GM23248 (cell line): ENCODE measurements at regions not wholly inside any gene's neighbourhood (a gene's known extent, or its start where the extent isn't known, plus 50 kb on each side); places are given as distances from the start of the nearest gene placed in this dataset.

Experiments used
- DNase-seq: peaks from one replicate; pipeline ENCODE4 v3.0.0-alpha.2; 2015
- H2AFZ ChIP-seq: fragments of 200-600 bp; sonication (generic); 2 replicates; pipeline ENCODE4 v1.6.1; 2016; ENCODE audit warnings: antibody characterized with exemption
- H3F3A ChIP-seq: fragments of 200-600 bp; sonication (generic); 2 replicates; pipeline ENCODE4 v1.6.1; 2016; ENCODE audit warnings: mild to moderate bottlenecking, antibody characterized with exemption, mixed run types; ENCODE audit not compliant: insufficient read depth
- H3K27ac ChIP-seq: fragments of 200-600 bp; sonication (generic); 2 replicates; pipeline ENCODE4 v1.5.1; 2016; ENCODE audit warnings: mild to moderate bottlenecking
- H3K27me3 ChIP-seq: fragments of 200-600 bp; sonication (generic); replicated peaks from 2 replicates; pipeline ENCODE4 v1.6.1; 2016; ENCODE audit warnings: mild to moderate bottlenecking; ENCODE audit not compliant: insufficient read depth
- H3K36me3 ChIP-seq: fragments of 200-600 bp; sonication (generic); 2 replicates; pipeline ENCODE4 v1.6.1; 2016; ENCODE audit warnings: low read depth, mild to moderate bottlenecking
- H3K4me1 ChIP-seq: fragments of 200-600 bp; sonication (generic); 2 replicates; pipeline ENCODE4 v1.6.1; 2016; ENCODE audit warnings: mild to moderate bottlenecking; ENCODE audit not compliant: insufficient read depth
- H3K4me2 ChIP-seq: fragments of 200-600 bp; sonication (generic); one replicate; pipeline ENCODE4 v1.6.1; 2016; ENCODE audit warnings: mild to moderate bottlenecking; ENCODE audit not compliant: unreplicated experiment
- H3K4me3 ChIP-seq: fragments of 200-600 bp; sonication (generic); 2 replicates; pipeline ENCODE4 v1.5.1; 2016; ENCODE audit warnings: mild to moderate bottlenecking
- H3K79me2 ChIP-seq: fragments of 200-600 bp; sonication (generic); 2 replicates; pipeline ENCODE4 v1.6.1; 2016; ENCODE audit warnings: mild to moderate bottlenecking; ENCODE audit not compliant: insufficient read depth
- H3K9ac ChIP-seq: fragments of 200-600 bp; sonication (generic); 2 replicates; pipeline ENCODE4 v1.6.1; 2016; ENCODE audit warnings: mild to moderate bottlenecking
- H3K9me2 ChIP-seq: fragments of 200-600 bp; sonication (generic); 2 replicates; pipeline ENCODE4 v1.6.1; 2016; ENCODE audit warnings: mixed run types, mild to moderate bottlenecking, moderate library complexity; ENCODE audit not compliant: insufficient read depth
- H3K9me3 ChIP-seq: fragments of 200-600 bp; sonication (generic); one replicate; pipeline ENCODE4 v1.6.1; 2017; ENCODE audit warnings: low read depth
- H4K20me1 ChIP-seq: fragments of 200-600 bp; sonication (generic); 2 replicates; pipeline ENCODE4 v1.6.0; 2016; ENCODE audit not compliant: insufficient read depth
- EZH2 ChIP-seq: fragments of 200-600 bp; sonication (generic); IDR thresholded peaks from 2 replicates; pipeline ENCODE4 v1.6.1; 2018; ENCODE audit warnings: antibody characterized with exemption, mild to moderate bottlenecking; ENCODE audit not compliant: insufficient read depth, poor library complexity, severe bottlenecking
- EZH2phosphoT487 ChIP-seq: fragments of 200-600 bp; sonication (generic); IDR thresholded peaks from 2 replicates; pipeline ENCODE4 v1.6.1; 2018; ENCODE audit warnings: antibody characterized with exemption, moderate library complexity, mild to moderate bottlenecking, low read depth; ENCODE audit not compliant: insufficient read depth
- WGBS, 2 experiments: methylation state at CpG; one replicate each; pipeline ENCODE4 v1.1.6; 2015 to 2017; ENCODE audit warnings: low lambda C conversion rate in 2 of 2, low coverage in 1 of 2; ENCODE audit errors: missing lambda C conversion rate in 2 of 2; 5-methylcytosine and 5-hydroxymethylcytosine counted together
- in situ Hi-C: fragments of 300-500 bp; cut with MboI; formaldehyde crosslinking; loops from 2 replicates; pipeline ENCODE4 v1.15.0; 2020

DNA sequence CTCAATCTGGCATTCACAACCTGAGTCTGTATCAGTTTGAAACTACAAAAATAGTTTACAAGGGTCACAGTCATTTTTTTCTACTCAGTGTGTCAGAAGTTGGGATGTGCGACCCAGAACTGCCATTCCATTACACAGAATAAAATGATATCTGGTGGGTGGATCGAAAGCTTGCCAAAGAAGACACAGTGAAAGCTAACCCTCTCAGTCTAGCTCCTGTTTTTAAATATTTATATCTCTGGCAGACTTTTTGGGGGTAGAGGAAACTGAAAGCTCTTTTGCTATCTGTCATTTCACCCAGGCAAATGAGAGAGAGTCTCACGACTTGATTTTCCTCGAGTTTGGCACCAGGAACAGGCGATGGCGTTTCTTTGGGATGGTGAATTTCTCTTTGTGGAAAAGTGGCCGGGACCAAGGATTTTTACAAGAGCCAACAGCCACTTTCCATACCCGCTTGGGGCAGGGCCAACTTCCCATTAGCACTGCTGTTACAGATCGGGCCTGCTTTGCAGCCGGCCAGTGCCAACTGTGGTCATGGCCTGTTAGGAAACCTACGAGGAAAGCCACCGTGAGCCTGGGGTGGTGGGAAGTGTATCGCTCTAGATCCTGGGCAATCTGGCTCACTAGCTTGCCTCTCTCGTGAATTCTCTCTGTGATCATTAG is 185.5 kb upstream of the NFIA start:
- no peaks in the 10 kb centered on the region for H3K9me3 ChIP-seq

DNA sequence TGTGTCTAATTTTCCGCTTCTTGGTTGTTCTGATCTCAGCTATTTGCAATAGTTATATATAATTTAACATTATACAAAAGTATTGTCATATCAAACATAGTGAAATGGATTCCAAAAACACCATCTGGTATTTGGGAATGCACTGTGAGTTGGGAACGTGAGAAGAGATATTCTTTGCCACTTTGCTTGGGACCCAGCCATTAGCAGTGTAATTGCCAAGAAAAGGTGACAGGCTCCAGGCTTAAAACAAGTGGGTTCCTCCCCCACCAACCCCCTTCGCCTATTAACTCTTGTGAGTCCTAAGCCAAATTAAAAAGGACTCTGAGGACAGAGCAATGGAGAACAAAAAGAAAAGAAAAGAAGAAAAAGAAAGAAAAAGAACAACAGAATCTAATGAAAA is 186.7 kb upstream of the NFIA start:
- Histone ChIP-seq H3K4me2 (no peak overlapping the region), H3K4me3 (no peak overlapping the region), H3K9me3 (no peaks in the 10 kb centered on the region), H3K9me2 (no peaks in the 10 kb centered on the region), H4K20me1 (no peaks in the 10 kb centered on the region), H3K4me1 (no peaks in the 10 kb centered on the region), H3K9ac (no peak overlapping the region), H3K36me3 (no peaks in the 10 kb centered on the region), H3K79me2 (no peaks in the 10 kb centered on the region), H3K27me3 (no peaks in the 10 kb centered on the region), H3K27ac (no peak overlapping the region), H3F3A (no peaks in the 10 kb centered on the region), H2AFZ (no peak overlapping the region)
- in situ Hi-C loops, result no loop called here
- TF ChIP-seq EZH2 (no peak), EZH2phosphoT487 (no peak)
- no peak for DNase-seq
- WGBS, 2 experiments, result 40 to 47% methylated on average over 3 of the region's 3 CpGs

More for the DNA sequence above, 185.5 kb upstream of the NFIA start:
- no peaks in the 10 kb centered on the region for H3K79me2 ChIP-seq
- DNase-seq, result no peak
- no peaks in the 10 kb centered on the region for H3F3A ChIP-seq
- H4K20me1 ChIP-seq, result no peaks in the 10 kb centered on the region
- no peak overlapping the region for H3K27ac ChIP-seq
- no peak overlapping the region for H2AFZ ChIP-seq
- no peaks in the 10 kb centered on the region for H3K27me3 ChIP-seq
- H3K9ac ChIP-seq, result no peak overlapping the region
- H3K4me1 ChIP-seq, result no peaks in the 10 kb centered on the region
- in situ Hi-C loops, result no loop called here
- no peaks in the 10 kb centered on the region for H3K9me2 ChIP-seq
- WGBS, 2 experiments, result 77 to 81% methylated on average over 14 of the region's 14 CpGs
- TF ChIP-seq EZH2, result no peak
- TF ChIP-seq EZH2phosphoT487, result no peak
- H3K36me3 ChIP-seq, result no peaks in the 10 kb centered on the region
- H3K4me3 ChIP-seq, result no peak overlapping the region
- no peak overlapping the region for H3K4me2 ChIP-seq

DNA sequence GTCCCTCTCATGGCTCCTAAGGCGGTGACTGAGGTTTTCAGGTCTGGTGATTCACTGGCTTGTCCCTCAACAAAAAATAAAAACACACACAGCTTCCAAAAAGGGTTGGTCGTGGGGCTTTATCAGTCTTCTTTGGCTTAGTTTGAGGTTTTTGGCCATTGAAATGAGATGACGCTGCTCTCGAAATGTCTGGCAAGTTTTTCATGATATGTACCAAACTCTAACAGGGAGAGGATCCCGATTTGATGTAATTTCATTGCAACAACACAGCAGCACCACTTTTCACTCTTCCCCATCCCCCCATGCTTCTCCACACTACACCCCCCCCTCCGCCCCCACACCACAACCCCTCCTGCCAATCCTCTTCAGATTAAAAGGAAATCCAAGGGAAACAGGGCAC is 187.1 kb upstream of the NFIA start:
- DNase-seq, result peak; percentile 18
- no peaks in the 10 kb centered on the region for H3K79me2 ChIP-seq
- H3K4me3 ChIP-seq, result no peak overlapping the region
- TF ChIP-seq EZH2phosphoT487 (no peak), EZH2 (no peak)
- no peaks in the 10 kb centered on the region for H3F3A ChIP-seq
- no peaks in the 10 kb centered on the region for H3K9me2 ChIP-seq
- H4K20me1 ChIP-seq, result no peaks in the 10 kb centered on the region
- no peaks in the 10 kb centered on the region for H3K36me3 ChIP-seq
- no peak overlapping the region for H2AFZ ChIP-seq
- H3K9ac ChIP-seq, result no peak overlapping the region
- in situ Hi-C loops, result no loop called here
- H3K4me1 ChIP-seq, result no peaks in the 10 kb centered on the region
- H3K9me3 ChIP-seq, result no peaks in the 10 kb centered on the region
- H3K27me3 ChIP-seq, result no peaks in the 10 kb centered on the region
- H3K4me2 ChIP-seq, result no peak overlapping the region
- no peak overlapping the region for H3K27ac ChIP-seq
- WGBS, 2 experiments, result 33 to 46% methylated on average over 5 to 6 of the region's 6 CpGs

DNA sequence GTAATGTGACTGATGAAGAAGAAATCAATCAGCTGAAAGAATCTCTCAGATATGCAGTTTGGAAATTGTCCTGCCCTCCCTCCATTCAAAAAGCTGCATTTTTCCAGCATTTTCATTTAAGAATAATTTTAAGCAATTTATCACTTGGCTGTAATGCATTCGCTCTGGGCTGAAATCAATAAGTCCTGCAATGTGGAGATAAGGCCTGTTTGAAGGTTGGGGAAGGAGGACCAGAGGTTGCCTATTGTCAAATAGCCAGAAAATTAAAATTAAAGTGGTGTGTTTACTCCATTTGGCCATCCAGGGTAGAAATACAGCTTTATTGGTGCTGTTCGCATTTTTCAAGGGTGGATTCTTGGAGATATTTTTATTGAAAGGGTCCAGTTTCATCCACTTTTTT is 187.6 kb upstream of the NFIA start:
- H3K9me3 ChIP-seq, result no peaks in the 10 kb centered on the region
- WGBS, 2 experiments, result 94 to 100% methylated on average over 2 of the region's 2 CpGs
- no peaks in the 10 kb centered on the region for H3K27me3 ChIP-seq
- no peak overlapping the region for H3K27ac ChIP-seq
- no peaks in the 10 kb centered on the region for H3K36me3 ChIP-seq
- no peak overlapping the region for H2AFZ ChIP-seq
- no peaks in the 10 kb centered on the region for H3F3A ChIP-seq
- H3K9ac ChIP-seq, result no peak overlapping the region
- H3K4me1 ChIP-seq, result no peaks in the 10 kb centered on the region
- H3K9me2 ChIP-seq, result no peaks in the 10 kb centered on the region
- no peak for TF ChIP-seq EZH2phosphoT487
- TF ChIP-seq EZH2, result no peak
- DNase-seq, result no peak
- no peaks in the 10 kb centered on the region for H3K79me2 ChIP-seq
- in situ Hi-C loops, result no loop called here
- no peak overlapping the region for H3K4me2 ChIP-seq
- no peak overlapping the region for H3K4me3 ChIP-seq
- no peaks in the 10 kb centered on the region for H4K20me1 ChIP-seq

DNA sequence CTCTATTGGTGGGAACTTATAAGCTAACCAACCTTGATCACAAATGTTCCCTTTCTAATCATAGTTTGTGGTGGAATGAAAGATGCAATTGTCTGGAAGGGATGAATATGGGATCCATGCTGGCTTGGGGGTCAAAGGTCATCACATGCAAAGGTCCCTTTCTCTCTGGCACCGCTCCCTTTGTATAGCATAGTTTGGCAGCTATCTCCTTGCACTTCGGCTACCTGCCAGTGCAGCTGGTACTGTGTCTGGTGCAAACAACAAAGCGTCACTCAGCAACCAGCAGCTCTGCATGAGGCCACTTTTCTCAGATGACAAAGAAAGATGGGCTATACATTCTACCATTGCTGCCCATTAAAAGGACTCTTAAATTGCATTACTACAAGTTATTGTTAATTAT is 188.2 kb upstream of the NFIA start:
- H3K9me2 ChIP-seq, result no peaks in the 10 kb centered on the region
- in situ Hi-C loops, result no loop called here
- WGBS, 2 experiments, result 84 to 91% methylated on average over 3 of the region's 3 CpGs
- H3K9ac ChIP-seq, result no peak overlapping the region
- H3K9me3 ChIP-seq, result no peaks in the 10 kb centered on the region
- no peaks in the 10 kb centered on the region for H3K36me3 ChIP-seq
- no peaks in the 10 kb centered on the region for H4K20me1 ChIP-seq
- H3F3A ChIP-seq, result no peaks in the 10 kb centered on the region
- no peak overlapping the region for H2AFZ ChIP-seq
- no peak overlapping the region for H3K4me3 ChIP-seq
- H3K4me1 ChIP-seq, result no peaks in the 10 kb centered on the region
- H3K4me2 ChIP-seq, result no peak overlapping the region
- H3K27me3 ChIP-seq, result no peaks in the 10 kb centered on the region
- H3K27ac ChIP-seq, result no peak overlapping the region
- DNase-seq, result no peak
- no peaks in the 10 kb centered on the region for H3K79me2 ChIP-seq
- TF ChIP-seq EZH2, result no peak
- no peak for TF ChIP-seq EZH2phosphoT487
